Muscle of leg (tissue), 3 donors: ENCODE measurements at regions not wholly inside any gene's neighbourhood (a gene's known extent, or its start where the extent isn't known, plus 50 kb on each side); places are given as distances from the start of the nearest gene placed in this dataset.
"Not testable (repeated sequence)": the region's sequence is repeated elsewhere in the genome, so short reads cannot be mapped to it uniquely, and the experiment has no call there.

Experiments used
- DNase-seq: peaks from one replicate; pipeline ENCODE4 v3.0.0; 2013
- H3K27ac ChIP-seq: one replicate; pipeline ENCODE4 v1.5.1; 2013; ENCODE audit warnings: mild to moderate bottlenecking, low read length, control low read depth
- H3K27me3 ChIP-seq: one replicate; pipeline ENCODE4 v1.6.1; 2013; ENCODE audit warnings: low read length; ENCODE audit not compliant: control insufficient read depth, insufficient read depth
- H3K36me3 ChIP-seq: one replicate; pipeline ENCODE4 v1.6.1; 2013; ENCODE audit warnings: low read length; ENCODE audit not compliant: control insufficient read depth, insufficient read depth
- H3K4me1 ChIP-seq: one replicate; pipeline ENCODE4 v1.6.1; 2013; ENCODE audit warnings: low read length; ENCODE audit not compliant: control insufficient read depth, insufficient read depth
- H3K4me3 ChIP-seq: one replicate; pipeline ENCODE4 v1.5.1; 2013; ENCODE audit warnings: low read length, control low read depth
- H3K9me3 ChIP-seq: replicated peaks from 2 replicates; pipeline ENCODE4 v1.6.1; 2013; ENCODE audit warnings: low read depth, low read length; ENCODE audit not compliant: control insufficient read depth
- WGBS: methylation state at CpG from one replicate; pipeline ENCODE4 v1.1.5; 2013; ENCODE audit warnings: missing lambda C conversion rate; ENCODE audit not compliant: insufficient coverage; 5-methylcytosine and 5-hydroxymethylcytosine counted together

- H3K27me3 ChIP-seq: peaks cover 2% of the 10 kb centered on the region
- H3K9me3 ChIP-seq: no peaks in the 10 kb centered on the region
- no peaks in the 10 kb centered on the region for H3K36me3 ChIP-seq
- 23% methylated on average over 20 of the region's 20 CpGs for WGBS
- no peak overlapping the region for H3K27ac ChIP-seq
- H3K4me3 ChIP-seq: no peak overlapping the region
- DNase-seq: peak; percentile 78
- peaks cover 9% of the 10 kb centered on the region for H3K4me1 ChIP-seq
These were observed 99.9 kb downstream of the ANKRD18B start for GRCh38 chr9:33623658-33624586.

GRCh38 chr9:33628318-33628717, 104.3 kb downstream of the ANKRD18B start:
- H3K36me3 ChIP-seq: not testable (repeated sequence)
- no CpG with 5 or more reads among the region's 1 CpG for WGBS

DNA sequence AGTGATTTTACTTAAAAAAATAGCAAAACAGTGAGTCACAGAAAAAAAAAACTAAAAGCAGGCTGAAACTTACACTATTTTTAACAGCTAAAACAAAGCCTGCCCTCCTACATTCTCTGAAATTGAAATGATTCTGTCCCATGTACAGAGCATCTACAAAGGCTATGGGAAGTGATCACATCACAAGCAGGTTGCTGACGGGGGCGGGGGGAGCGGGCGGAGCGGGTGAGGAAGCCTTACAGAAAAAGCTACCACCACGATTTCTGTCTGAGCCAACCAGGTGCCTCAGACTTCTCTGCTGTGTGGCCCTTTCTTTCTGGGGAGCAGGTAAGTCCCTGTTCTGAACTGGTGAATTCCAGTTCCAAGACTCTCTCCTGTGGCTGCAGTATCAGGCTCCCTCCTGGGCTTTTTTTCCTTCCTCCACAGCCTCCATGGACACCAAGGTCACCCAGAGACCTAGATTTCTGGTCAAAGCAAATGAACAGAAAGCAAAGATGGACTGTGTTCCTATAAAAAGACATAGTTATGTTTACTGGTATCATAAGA, 104.9 kb downstream of the ANKRD18B start:
- H3K4me1 ChIP-seq: peaks cover 5% of the 10 kb centered on the region
- 83% methylated on average over 6 of the region's 6 CpGs for WGBS
- H3K36me3 ChIP-seq: no peaks in the 10 kb centered on the region
- H3K9me3 ChIP-seq: no peaks in the 10 kb centered on the region
- no peak for DNase-seq
- peaks cover under 1% of the 10 kb centered on the region for H3K27me3 ChIP-seq
- H3K4me3 ChIP-seq: no peak overlapping the region
- H3K27ac ChIP-seq: no peak overlapping the region

More at GRCh38 chr9:33628318-33628717, 104.3 kb downstream of the ANKRD18B start:
- not testable (repeated sequence) for H3K9me3 ChIP-seq, H3K4me3 ChIP-seq, DNase-seq, H3K27me3 ChIP-seq, H3K4me1 ChIP-seq, H3K27ac ChIP-seq

DNA sequence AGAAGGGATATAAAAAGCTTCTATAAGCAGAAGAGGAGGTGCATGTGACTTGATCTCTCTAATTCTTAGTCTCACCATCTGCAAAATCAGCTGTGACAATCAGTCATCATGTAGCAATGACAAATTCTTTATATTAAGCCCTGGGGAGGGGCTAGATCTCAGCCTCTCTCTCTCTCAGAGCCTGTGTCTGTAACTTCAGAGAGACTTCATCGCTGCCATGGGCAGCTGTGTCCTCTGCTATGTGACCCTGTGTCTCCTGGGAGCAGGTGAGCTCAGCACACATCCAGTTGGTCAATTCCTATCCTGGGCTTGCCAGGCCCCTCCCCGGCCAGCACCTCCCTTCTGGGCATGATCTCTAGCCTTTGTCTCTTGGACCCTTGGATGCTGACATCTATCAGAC, 109.6 kb downstream of the ANKRD18B start:
- H3K4me1 ChIP-seq: peaks cover 12% of the 10 kb centered on the region
- no peaks in the 10 kb centered on the region for H3K9me3 ChIP-seq
- peak; percentile 86 for DNase-seq
- H3K27ac ChIP-seq: peak overlapping the region; percentile 84
- WGBS: 60% methylated on average over 2 of the region's 2 CpGs
- peaks cover 2% of the 10 kb centered on the region for H3K27me3 ChIP-seq
- no peak overlapping the region for H3K4me3 ChIP-seq
- no peaks in the 10 kb centered on the region for H3K36me3 ChIP-seq

DNA sequence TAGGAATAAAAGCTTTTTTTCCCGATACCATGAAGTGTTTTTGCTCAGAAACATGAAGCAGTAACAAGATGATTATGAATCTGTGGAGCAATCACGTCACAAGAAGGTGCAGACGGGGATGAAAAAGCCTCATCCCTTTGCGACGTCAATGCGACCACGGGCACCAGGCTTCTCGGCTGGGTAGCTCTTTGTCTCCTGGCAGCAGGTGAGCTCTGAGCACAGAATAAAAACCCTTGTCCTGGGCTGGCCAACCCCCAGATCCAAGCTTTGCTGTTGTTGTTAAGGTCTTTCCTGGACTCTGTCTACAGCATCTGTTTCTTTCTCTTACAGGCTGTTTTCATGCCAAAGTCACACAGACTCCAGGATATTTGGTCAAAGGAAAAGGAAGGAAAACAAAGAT, 113.8 kb downstream of the ANKRD18B start:
- Histone ChIP-seq H3K27me3 (peaks cover 4% of the 10 kb centered on the region), H3K4me3 (no peak overlapping the region), H3K36me3 (no peaks in the 10 kb centered on the region), H3K27ac (no peak overlapping the region), H3K4me1 (peaks cover 12% of the 10 kb centered on the region), H3K9me3 (no peaks in the 10 kb centered on the region)
- 42% methylated on average over 7 of the region's 8 CpGs for WGBS
- no peak for DNase-seq

- Histone ChIP-seq H3K4me1 (peaks cover 12% of the 10 kb centered on the region), H3K4me3 (no peak overlapping the region), H3K9me3 (no peaks in the 10 kb centered on the region), H3K27ac (no peak overlapping the region), H3K27me3 (peaks cover 4% of the 10 kb centered on the region), H3K36me3 (no peaks in the 10 kb centered on the region)
- no peak for DNase-seq
- WGBS: 60% methylated on average over 2 of the region's 6 CpGs
These were observed 114.4 kb downstream of the ANKRD18B start for GRCh38 chr9:33638391-33638915.

DNA sequence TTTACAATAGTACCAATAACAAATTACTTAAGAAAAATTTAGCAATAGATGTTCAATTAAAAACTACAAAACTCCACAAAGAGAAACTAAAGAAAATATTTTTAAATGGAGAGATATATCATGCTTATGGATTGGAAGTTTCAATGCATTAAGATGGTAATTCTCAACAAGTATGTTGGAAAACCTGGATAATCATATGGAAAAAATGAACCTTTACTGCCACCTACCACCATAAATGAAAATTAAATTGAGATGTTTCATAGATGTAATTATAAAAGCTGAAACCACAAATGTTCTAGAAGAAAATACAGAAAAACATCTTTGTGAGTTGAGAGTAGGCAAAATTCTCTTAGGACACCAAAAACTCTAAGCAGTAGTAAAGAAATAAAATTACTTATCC, 121.7 kb downstream of the ANKRD18B start:
- H3K36me3 ChIP-seq: no peaks in the 10 kb centered on the region
- H3K4me1 ChIP-seq: no peaks in the 10 kb centered on the region
- peaks cover 4% of the 10 kb centered on the region for H3K27me3 ChIP-seq
- DNase-seq: no peak
- no peak overlapping the region for H3K4me3 ChIP-seq
- H3K9me3 ChIP-seq: no peaks in the 10 kb centered on the region
- H3K27ac ChIP-seq: no peak overlapping the region

DNA sequence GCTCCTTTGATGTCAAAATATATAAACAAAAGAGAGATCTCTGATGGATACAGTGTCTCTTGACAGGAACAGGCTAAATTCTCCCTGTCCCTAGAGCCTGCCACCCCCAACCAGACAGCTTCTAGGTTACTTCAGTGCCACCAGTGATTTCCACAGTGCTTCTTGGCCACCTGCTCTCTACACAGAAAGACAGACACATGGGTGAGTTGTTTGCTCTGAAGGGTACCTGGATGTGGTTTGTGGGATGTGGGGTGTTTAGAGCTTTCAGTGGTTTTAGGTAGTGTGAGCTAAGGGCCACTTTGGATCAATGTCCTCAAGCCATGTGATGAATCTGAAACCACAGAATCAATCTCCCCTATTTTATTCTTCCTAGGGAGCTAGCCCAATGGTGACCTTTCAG, 125.4 kb downstream of the ANKRD18B start:
- peaks cover 2% of the 10 kb centered on the region for H3K27me3 ChIP-seq

GRCh38 chr9:33651125-33651524, 127.1 kb downstream of the ANKRD18B start:
- Histone ChIP-seq H3K27ac (no peak overlapping the region), H3K36me3 (no peaks in the 10 kb centered on the region), H3K4me1 (no peaks in the 10 kb centered on the region), H3K27me3 (peaks cover 2% of the 10 kb centered on the region), H3K9me3 (no peaks in the 10 kb centered on the region), H3K4me3 (no peak overlapping the region)
- WGBS: no CpG with 5 or more reads among the region's 3 CpGs
- no peak for DNase-seq

More for the DNA sequence above, 125.4 kb downstream of the ANKRD18B start:
- H3K4me3 ChIP-seq: no peak overlapping the region
- no peaks in the 10 kb centered on the region for H3K4me1 ChIP-seq
- H3K36me3 ChIP-seq: no peaks in the 10 kb centered on the region
- no peak for DNase-seq
- no peak overlapping the region for H3K27ac ChIP-seq
- no peaks in the 10 kb centered on the region for H3K9me3 ChIP-seq

DNA sequence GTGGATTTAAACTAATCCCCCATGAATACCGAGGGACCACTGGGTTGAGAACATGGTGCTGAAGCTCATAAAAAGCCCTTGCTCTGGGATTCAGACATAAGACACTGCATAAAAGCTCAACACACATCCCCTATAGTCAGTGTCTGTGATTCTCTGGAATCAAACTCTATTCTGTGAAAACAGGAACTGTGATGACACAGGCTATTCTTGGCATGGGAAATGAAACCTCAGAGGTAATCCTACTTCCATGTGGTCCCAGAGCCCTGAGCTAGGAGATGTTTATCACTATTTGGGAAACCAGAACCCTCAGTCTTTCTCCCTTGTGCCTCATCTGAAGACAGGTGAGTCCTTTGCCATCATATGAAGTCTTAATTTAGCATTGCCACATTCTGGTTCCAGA, 135.4 kb upstream of the PRSS3 start:
- WGBS: no CpG with 5 or more reads among the region's 1 CpG
- H3K27ac ChIP-seq: no peak overlapping the region
- no peaks in the 10 kb centered on the region for H3K4me1 ChIP-seq
- H3K4me3 ChIP-seq: no peak overlapping the region
- peak; percentile 37 for DNase-seq
- no peaks in the 10 kb centered on the region for H3K27me3 ChIP-seq
- H3K9me3 ChIP-seq: no peaks in the 10 kb centered on the region
- H3K36me3 ChIP-seq: no peaks in the 10 kb centered on the region
